C1 segment of cervical spinal cord (tissue), 14 donors: ENCODE measurements at regions not wholly inside any gene's neighbourhood (a gene's known extent, or its start where the extent isn't known, plus 50 kb on each side); places are given as distances from the start of the nearest gene placed in this dataset.
"Not testable (repeated sequence)": the region's sequence is repeated elsewhere in the genome, so short reads cannot be mapped to it uniquely, and the experiment has no call there.

Experiments
- DNase-seq, 14 donors: peaks; one replicate each; lab custom pipeline; 2025; lab: John Stamatoyannopoulos, UW

- DNase-seq = no peak
These were observed 1213.4 kb downstream of the STIM2 start for GRCh38 chr4:28073860-28074555.

DNA sequence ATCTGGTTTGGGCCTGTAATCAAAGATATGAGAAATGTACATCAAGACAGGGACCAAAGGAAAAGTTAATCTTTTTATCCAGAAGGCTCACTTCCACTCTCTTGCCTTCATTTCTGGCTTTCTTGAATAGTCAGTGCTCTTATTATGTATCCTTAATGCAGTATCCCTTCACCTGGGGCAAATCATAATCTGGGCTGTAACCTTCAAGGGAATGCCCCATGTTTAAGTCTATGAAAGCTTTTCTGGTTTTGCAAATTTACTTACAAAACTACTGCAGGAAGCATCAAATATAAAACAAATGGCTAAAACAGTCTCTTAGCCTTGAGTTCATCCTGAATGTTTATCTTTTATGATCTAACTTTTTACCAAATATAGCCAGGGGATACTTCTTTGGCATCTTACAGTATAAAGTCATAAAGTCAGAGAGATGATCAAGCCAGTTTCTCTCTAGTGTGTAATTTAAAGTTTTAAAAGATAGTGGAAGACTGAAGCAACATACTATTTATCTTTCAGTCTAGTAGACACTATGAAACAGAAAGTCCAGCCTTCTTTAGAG, 1214.8 kb downstream of the STIM2 start:
- DNase-seq = no peak

DNA sequence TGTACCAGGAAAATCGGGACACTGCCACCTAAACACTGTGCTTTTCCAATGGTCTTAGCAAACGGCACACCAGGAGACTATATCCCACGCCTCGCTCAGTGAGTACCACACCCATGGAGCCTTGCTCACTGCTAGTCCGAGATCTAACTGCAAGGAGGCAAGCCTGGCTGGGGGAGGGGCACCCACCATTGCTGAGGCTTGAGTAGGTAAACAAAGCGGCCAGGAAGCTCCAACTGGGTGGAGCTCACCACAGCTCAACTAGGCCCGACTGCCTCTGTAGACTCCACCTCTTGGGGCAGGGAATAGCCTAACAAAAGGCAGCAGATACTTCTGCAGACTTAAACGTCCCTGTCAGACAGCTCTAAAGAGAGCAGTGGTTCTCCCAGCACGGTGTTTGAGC, 1216.6 kb downstream of the STIM2 start:
- DNase-seq = not testable (repeated sequence)

DNA sequence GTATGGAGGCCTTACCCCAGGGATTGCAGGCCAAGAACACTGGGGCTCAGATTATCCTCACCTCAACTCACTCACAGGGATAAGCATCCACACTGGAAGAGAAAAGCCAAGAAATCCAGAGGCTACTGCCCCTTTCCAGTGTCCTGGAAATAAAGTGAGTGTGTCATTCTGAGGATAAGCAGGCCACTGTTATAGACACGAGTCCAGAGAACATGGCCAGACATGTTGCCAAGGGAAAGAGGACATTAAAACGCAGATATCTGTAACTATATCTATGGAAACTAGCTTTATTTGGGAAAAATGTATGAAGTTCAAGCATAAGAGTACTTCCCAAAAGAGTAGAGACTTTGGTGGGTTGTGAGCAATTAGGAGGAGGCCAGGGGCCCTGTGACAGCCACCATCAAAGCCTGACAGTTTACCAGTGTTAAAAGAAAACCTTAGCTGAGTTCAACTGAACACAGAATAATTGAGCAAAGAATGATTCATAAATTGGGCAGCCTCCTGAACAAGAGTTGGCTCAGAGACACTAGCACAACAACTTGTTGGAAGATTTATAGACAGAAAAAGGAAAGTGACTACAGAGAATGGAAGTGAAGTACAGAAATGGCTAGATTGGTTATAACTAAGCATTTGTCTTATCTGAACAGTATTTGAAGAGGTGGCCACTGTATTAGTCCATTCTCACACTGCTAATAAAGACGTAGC, 1222.2 kb downstream of the STIM2 start:
- no peak for DNase-seq

DNA sequence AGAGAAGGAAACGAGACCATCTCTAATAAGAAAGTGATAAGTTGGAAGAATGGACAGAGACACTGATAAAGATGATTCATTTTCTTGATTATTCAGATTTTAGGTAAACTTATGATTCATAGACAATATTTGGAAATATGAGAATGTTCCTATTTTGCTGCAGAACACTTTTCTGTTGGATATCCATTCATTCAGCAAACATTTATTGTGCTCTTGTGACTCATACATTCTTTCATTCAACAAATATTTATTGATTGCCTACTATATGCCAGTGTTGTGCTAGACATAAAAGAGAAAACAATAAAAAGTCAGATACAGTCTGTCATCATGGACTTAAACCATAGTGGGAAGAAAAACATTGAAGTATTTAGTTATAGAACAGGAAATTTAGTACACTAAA, 1232.0 kb downstream of the STIM2 start:
- no peak for DNase-seq

DNA sequence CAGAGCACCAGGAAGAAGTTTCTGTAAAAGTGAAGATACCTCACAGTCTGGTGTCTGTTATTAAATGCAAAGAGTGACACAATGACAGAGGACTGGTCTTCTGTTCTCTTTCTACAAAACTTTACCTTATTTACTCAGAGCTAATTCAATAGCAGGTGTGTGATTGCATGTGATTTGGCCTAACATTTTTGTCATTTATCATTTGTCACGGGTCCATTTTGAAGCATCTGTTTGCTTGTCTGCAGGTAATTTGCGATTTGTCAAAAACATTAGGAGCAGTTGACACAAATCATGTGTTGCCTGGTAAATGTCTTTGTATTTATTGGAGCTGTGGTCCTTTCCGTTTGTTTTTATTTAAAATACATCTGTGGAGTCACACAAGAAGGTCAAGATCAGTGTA, 1232.4 kb downstream of the STIM2 start:
- no peak for DNase-seq

DNA sequence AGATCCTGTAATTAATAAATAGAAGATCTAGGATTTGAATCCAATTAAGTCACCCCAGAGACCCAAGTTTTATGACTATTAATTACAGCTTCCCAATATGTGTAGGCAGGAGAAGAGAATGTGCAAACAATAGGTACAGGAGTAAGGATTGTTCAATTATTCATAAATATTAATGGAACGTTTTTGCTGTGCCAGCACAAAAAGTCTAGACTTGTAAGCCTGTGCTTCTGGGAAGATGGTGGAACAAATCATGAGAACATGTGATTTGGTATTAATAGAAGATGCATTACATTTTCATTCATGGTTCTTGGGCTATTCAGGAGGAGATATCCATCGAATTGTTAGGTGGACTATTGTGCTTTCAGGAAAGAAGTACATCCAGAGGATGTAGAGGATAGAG, 1240.9 kb downstream of the STIM2 start:
- no peak for DNase-seq

DNA sequence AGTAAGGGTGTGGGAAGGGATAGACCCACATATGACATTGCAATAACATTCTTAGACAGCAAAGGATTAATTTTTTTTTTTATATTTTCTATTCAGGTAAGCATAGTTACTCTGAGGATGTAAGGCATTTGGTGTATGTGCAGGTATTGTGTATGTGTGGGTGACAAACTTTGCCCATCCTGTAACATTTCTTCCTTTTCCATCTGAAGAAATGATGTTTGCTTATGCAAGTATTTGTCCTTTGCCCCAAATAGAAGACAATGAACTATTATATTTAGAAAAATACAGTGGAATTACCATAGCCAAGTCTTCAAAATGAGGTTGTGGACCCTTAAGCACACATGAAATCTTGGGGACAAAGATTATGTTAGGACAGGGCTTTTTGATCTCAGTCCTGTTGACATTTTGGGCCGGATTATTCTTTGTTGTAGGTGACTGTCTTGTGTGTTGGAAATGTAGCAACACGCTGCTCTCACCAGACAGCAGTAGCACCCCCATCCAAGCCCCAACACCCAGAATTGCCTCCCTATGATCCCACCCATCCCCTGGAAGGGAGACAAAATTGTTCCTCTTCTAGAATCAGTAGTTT, 1244.7 kb downstream of the STIM2 start:
- no peak for DNase-seq

GRCh38 chr4:28106155-28106554, 1245.5 kb downstream of the STIM2 start:
- no peak for DNase-seq

GRCh38 chr4:28109801-28110200, 1249.2 kb downstream of the STIM2 start:
- DNase-seq = no peak

- not testable (repeated sequence) for DNase-seq
These were observed 1252.2 kb downstream of the STIM2 start for GRCh38 chr4:28112691-28113335.

DNA sequence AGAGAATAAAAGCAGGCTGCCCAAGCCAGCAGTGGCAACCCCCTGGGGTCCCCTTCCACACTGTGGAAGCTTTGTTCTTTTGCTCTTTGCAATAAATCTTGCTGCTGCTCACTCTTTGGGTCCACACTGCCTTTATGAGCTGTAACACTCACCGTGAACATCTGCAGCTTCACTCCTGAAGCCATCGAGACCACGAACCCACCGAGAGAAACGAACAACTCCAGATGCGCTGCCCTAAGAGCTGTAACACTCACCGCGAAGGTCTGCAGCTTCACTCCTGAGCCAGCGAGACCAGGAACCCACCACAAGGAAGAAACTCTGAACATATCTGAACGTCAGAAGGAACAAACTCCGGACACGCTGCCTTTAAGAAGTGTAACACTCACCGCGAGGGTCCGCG, 1252.9 kb downstream of the STIM2 start:
- DNase-seq = not testable (repeated sequence)

GRCh38 chr4:28116526-28117083, 1256.0 kb downstream of the STIM2 start:
- not testable (repeated sequence) for DNase-seq

DNA sequence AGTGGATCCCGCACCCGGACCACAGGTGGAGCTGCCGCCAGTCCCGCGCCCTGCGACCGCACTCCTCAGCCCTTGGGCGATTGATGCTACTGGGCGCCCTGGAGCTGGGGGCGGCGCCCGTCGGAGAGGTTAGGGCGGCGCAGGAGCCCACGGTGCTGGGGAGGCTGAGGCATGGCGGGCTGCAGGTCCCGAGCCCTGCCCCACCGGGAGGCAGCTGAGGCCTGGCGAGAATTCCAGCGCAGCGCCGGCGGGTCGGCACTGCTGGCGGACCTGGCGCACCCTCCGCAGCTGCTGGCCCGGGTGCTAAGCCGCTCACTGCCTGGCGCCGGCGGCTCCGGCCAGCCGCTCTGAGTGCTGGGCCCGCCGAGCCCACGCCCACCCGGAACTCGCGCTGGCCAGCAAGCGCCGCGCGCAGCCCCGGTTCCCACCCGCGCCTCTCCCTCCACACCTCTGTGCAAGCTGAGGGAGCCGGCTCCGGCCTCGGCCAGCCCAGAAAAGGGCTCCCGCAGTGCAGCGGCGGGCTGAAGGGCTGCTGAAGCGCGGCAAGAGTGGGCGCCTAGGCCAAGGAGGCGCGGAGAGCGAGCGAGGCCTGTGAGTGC, 1256.5 kb downstream of the STIM2 start:
- DNase-seq = no peak

DNA sequence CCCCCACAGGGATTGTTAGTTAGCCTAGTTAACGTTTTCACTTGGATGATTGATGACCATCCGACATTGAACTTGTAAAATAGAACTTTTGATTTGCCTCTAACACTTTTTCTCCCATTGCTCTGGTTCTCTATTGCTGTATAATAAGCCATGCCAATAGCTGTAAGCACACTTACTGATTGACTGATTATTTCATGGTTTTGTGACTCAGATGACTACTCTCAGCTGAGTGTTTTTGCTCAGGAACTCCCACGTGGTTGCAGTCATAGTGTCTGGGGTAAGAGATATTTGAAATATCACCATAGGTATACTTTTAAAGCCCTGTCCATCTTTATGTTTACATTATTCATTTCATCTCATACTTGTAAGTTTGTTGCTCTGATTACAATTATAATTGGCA, 1285.5 kb downstream of the STIM2 start:
- no peak for DNase-seq

DNA sequence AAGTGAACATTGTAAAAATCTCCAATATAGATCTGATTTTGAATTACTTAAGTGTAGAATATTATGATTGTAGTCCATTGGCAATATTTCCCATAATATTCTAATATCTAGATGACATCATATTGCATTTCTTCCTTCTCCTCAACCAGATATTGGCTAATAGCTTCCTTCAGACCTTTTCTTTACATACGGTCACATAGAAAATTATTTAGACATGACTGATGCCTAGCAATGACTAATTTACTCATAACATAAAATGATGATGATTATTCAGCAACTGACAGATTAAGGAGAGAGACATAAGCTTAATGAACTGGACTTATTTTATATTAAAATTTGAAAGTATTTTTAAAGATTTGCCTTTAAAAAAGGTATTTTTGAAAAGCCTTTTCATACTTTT, 1287.6 kb downstream of the STIM2 start:
- no peak for DNase-seq

DNA sequence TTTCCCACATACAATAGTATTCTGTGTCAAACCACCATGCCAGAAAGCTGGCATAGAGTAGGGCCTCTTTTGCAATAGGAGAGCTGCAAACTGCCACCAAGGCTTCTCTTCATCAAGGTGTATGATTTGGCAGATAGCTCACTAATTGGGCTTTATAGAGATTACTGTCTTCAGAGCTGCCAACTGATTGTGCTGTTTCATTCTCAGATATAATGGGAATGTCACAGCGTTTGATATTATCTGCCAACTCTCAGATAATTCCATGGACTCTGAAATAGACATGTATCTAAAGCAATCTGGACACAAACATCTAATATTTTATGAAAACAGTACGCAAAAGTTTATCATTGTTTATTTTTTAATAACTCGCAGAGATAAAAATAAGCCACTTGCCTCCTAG, 1289.1 kb downstream of the STIM2 start:
- DNase-seq = no peak

- DNase-seq = no peak
These were observed 1290.7 kb downstream of the STIM2 start for GRCh38 chr4:28151314-28151713.

DNA sequence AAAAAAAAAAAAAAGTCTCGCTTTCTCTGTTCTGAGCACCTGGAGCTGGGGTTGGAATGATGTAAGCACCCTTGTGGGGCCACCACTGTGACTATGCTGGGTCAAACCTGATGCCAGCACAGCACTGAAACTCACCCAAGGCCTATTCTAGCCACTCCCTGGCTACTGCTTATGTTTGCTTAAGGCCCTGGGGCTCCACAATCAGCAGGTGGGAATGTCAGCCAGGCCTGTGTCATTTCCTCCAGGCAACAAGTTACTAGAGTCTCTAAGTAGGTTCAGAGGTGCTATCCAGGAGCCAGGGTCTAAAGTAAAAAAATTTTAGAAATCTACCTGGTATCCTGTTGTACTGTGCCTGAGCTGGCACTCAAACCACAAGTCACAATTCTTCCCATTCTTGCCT, 1306.8 kb downstream of the STIM2 start:
- DNase-seq = no peak

- no peak for DNase-seq
These were observed 1316.3 kb downstream of the STIM2 start for GRCh38 chr4:28176942-28177341.

GRCh38 chr4:28177641-28178040, 1317.0 kb downstream of the STIM2 start:
- DNase-seq = no peak
